Mesendoderm (in vitro differentiated cells): ENCODE measurements at regions not wholly inside any gene's neighbourhood (a gene's known extent, or its start where the extent isn't known, plus 50 kb on each side); places are given as distances from the start of the nearest gene placed in this dataset.
A peak's percentile ranks its signal among the peaks of the same experiment; 100 is the strongest.

ENCODE experiments used
- DNase-seq: peaks from one replicate; pipeline ENCODE4 v3.0.0; 2013
- H2AK5ac ChIP-seq: 2 replicates; pipeline ENCODE4 v1.6.1; 2013; ENCODE audit warnings: low read length, inconsistent platforms
- H2BK120ac ChIP-seq: 2 replicates; pipeline ENCODE4 v1.6.1; 2013; ENCODE audit warnings: low read depth, mild to moderate bottlenecking, low read length, moderate library complexity, mixed read lengths
- H2BK15ac ChIP-seq: replicated peaks from 2 replicates; pipeline ENCODE4 v1.6.1; 2013; ENCODE audit warnings: low read depth, mild to moderate bottlenecking, moderate library complexity
- H2BK5ac ChIP-seq: 2 replicates; pipeline ENCODE4 v1.6.1; 2013; ENCODE audit warnings: low read length, inconsistent platforms
- H3K18ac ChIP-seq: 2 replicates; pipeline ENCODE4 v1.6.1; 2013; ENCODE audit warnings: mild to moderate bottlenecking, low read length, mixed read lengths
- H3K23ac ChIP-seq: one replicate; pipeline ENCODE4 v1.6.1; 2013; ENCODE audit warnings: low read length
- H3K27ac ChIP-seq: 2 replicates; pipeline ENCODE4 v1.5.1; 2013; ENCODE audit warnings: low read depth, mild to moderate bottlenecking, inconsistent platforms, low read length, moderate library complexity
- H3K27me3 ChIP-seq: 2 replicates; pipeline ENCODE4 v1.6.1; 2013; ENCODE audit warnings: low read length, control low read depth, mild to moderate bottlenecking, inconsistent platforms; ENCODE audit not compliant: insufficient read depth, poor library complexity
- H3K36me3 ChIP-seq: 2 replicates; pipeline ENCODE4 v1.6.1; 2013; ENCODE audit warnings: low read length, inconsistent platforms; ENCODE audit not compliant: control insufficient read depth, insufficient read depth
- H3K4ac ChIP-seq: one replicate; pipeline ENCODE4 v1.6.1; 2013; ENCODE audit warnings: low read depth, mild to moderate bottlenecking, low read length, moderate library complexity
- H3K4me1 ChIP-seq: 2 replicates; pipeline ENCODE4 v1.6.1; 2013; ENCODE audit warnings: low read depth, low read length, inconsistent platforms; ENCODE audit not compliant: control insufficient read depth
- H3K4me2 ChIP-seq: 2 replicates; pipeline ENCODE4 v1.6.1; 2013; ENCODE audit warnings: low read length
- H3K4me3 ChIP-seq: 2 replicates; pipeline ENCODE4 v1.5.1; 2013; ENCODE audit warnings: mild to moderate bottlenecking, low read length
- H3K56ac ChIP-seq: one replicate; pipeline ENCODE4 v1.6.1; 2013; ENCODE audit warnings: low read length
- H3K79me1 ChIP-seq: 2 replicates; pipeline ENCODE4 v1.6.1; 2013; ENCODE audit warnings: low read length, inconsistent platforms
- H3K79me2 ChIP-seq: 2 replicates; pipeline ENCODE4 v1.6.1; 2013; ENCODE audit warnings: mild to moderate bottlenecking, low read length; ENCODE audit not compliant: control insufficient read depth, insufficient read depth
- H3K9ac ChIP-seq: 2 replicates; pipeline ENCODE4 v1.6.1; 2013; ENCODE audit warnings: low read length, inconsistent platforms
- H4K5ac ChIP-seq: one replicate; pipeline ENCODE4 v1.6.1; 2013; ENCODE audit warnings: low read length
- H4K8ac ChIP-seq: one replicate; pipeline ENCODE4 v1.6.1; 2013; ENCODE audit warnings: low read depth, mild to moderate bottlenecking, control low read depth, low read length, moderate library complexity
- WGBS: extraction: QIAGEN DNeasy Blood & Tissue Kit; methylation state at CpG from one replicate; pipeline ENCODE4 v1.1.7; 2013; ENCODE audit warnings: low lambda C conversion rate, missing lambda C conversion rate; ENCODE audit not compliant: insufficient coverage; ENCODE audit errors: extremely low coverage; 5-methylcytosine and 5-hydroxymethylcytosine counted together

DNA sequence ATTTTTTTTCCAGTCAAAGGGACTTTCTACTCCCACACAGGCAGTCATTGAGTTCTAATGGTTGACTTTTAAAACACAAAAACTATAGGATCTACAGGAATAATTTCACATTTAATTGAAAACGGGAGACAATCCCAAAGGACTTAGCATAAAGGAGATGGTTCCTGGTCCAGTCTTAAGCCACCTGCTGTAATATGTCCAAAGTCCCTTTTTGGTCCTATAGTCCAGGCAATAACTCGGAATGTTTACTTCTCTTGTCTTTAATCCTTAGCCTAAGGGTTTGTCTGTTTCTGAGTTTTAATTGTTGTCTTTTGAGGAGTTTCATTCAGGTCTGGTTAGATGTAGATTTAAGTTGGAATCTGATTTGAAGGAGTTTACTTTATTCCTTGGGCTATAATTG is 184.9 kb downstream of the BAMBI start:
- Histone ChIP-seq H3K4me2 (no peak overlapping the region), H3K23ac (no peak overlapping the region), H4K8ac (no peak overlapping the region), H3K4me3 (no peak overlapping the region), H3K79me2 (no peaks in the 10 kb centered on the region), H2BK5ac (no peak overlapping the region), H4K5ac (no peak overlapping the region), H2AK5ac (no peak overlapping the region), H3K27ac (no peak overlapping the region), H2BK120ac (no peak overlapping the region), H3K79me1 (no peaks in the 10 kb centered on the region), H3K36me3 (no peaks in the 10 kb centered on the region), H3K4ac (no peak overlapping the region), H3K18ac (no peak overlapping the region), H2BK15ac (no peak overlapping the region), H3K27me3 (no peaks in the 10 kb centered on the region), H3K9ac (no peak overlapping the region), H3K56ac (no peak overlapping the region), H3K4me1 (no peaks in the 10 kb centered on the region)
- DNase-seq: no peak
- no CpG with 5 or more reads among the region's 2 CpGs for WGBS

- Histone ChIP-seq H3K9ac (no peak overlapping the region), H3K36me3 (no peaks in the 10 kb centered on the region), H2AK5ac (no peak overlapping the region), H3K4me2 (no peak overlapping the region), H3K4me1 (no peaks in the 10 kb centered on the region), H3K4ac (no peak overlapping the region), H3K18ac (no peak overlapping the region), H2BK15ac (no peak overlapping the region), H3K23ac (no peak overlapping the region), H2BK5ac (no peak overlapping the region), H3K27me3 (no peaks in the 10 kb centered on the region), H4K8ac (no peak overlapping the region), H3K4me3 (no peak overlapping the region), H3K79me1 (no peaks in the 10 kb centered on the region), H3K27ac (no peak overlapping the region), H3K79me2 (no peaks in the 10 kb centered on the region), H2BK120ac (no peak overlapping the region), H4K5ac (no peak overlapping the region), H3K56ac (no peak overlapping the region)
- WGBS: no CpG with 5 or more reads among the region's 5 CpGs
- peak; percentile 79 for DNase-seq
These were observed 192.4 kb downstream of the BAMBI start for GRCh38 chr10:28869606-28870201.

DNA sequence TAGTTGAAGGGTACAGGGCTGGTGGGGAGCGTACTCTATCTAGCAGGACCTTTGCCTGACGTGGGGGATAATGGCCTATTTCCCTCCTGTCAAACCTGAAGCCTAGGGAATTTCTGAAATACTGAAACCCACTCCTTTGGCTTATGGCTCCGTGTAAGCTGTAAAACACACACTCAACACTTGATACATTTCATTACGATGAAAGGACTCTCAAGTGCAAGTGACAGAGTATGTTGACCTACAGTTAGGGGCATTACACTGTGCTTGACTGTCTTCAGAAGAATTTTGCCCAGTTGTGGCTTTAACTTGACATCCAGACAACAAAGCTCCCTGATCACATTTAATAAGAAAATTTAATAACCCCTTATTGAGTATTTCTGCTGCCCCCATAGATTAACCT is 194.3 kb downstream of the BAMBI start:
- Histone ChIP-seq H3K56ac (no peak overlapping the region), H3K4ac (no peak overlapping the region), H3K4me2 (no peak overlapping the region), H2AK5ac (no peak overlapping the region), H3K27ac (no peak overlapping the region), H4K5ac (no peak overlapping the region), H3K4me3 (no peak overlapping the region), H3K79me2 (no peaks in the 10 kb centered on the region), H2BK120ac (no peak overlapping the region), H3K27me3 (no peaks in the 10 kb centered on the region), H2BK5ac (no peak overlapping the region), H3K4me1 (no peaks in the 10 kb centered on the region), H3K18ac (no peak overlapping the region), H3K9ac (no peak overlapping the region), H3K23ac (no peak overlapping the region), H2BK15ac (no peak overlapping the region), H3K36me3 (no peaks in the 10 kb centered on the region), H4K8ac (no peak overlapping the region), H3K79me1 (no peaks in the 10 kb centered on the region)
- DNase-seq: no peak
- WGBS: no CpG with 5 or more reads among the region's 4 CpGs

GRCh38 chr10:28872587-28873165 is 195.4 kb downstream of the BAMBI start:
- WGBS: no CpG with 5 or more reads among the region's 5 CpGs
- DNase-seq: peak; percentile 61

DNA sequence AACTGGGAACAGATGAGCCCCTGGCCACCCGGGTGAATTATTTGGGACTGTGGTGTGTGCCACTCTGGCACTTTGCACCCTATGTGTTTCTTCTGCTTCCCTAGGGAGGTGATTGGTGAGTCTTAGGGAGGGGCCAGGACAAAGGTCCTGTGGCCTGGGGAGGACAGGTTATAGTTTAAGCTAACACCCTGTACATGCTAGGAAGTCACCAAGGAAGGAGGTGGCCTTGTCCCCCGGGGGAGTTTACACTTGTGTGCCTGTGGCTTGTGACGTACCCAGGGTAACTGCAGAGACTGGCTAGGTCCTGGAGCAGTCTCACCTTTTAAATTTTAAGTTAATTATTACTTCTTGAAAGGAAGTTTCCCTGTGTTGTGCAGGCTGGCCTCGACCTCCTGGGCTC is 196.2 kb downstream of the BAMBI start:
- Histone ChIP-seq H3K4me1 (peaks cover 6% of the 10 kb centered on the region), H3K36me3 (no peaks in the 10 kb centered on the region), H4K8ac (no peak overlapping the region), H4K5ac (no peak overlapping the region), H2BK15ac (peak overlapping the region; percentile 76), H3K18ac (no peak overlapping the region), H2BK120ac (peak overlapping the region; percentile 4), H2AK5ac (no peak overlapping the region), H3K79me2 (no peaks in the 10 kb centered on the region), H3K79me1 (no peaks in the 10 kb centered on the region), H3K4me3 (no peak overlapping the region), H3K9ac (no peak overlapping the region), H3K4ac (no peak overlapping the region), H3K4me2 (no peak overlapping the region), H3K56ac (no peak overlapping the region), H3K27ac (no peak overlapping the region), H2BK5ac (no peak overlapping the region), H3K23ac (no peak overlapping the region), H3K27me3 (no peaks in the 10 kb centered on the region)
- no peak for DNase-seq
- WGBS: no CpG with 5 or more reads among the region's 4 CpGs

More at GRCh38 chr10:28872587-28873165, 195.4 kb downstream of the BAMBI start:
- Histone ChIP-seq H3K23ac (no peak overlapping the region), H3K9ac (no peak overlapping the region), H3K4ac (no peak overlapping the region), H4K5ac (no peak overlapping the region), H3K4me2 (no peak overlapping the region), H3K56ac (no peak overlapping the region), H2BK120ac (no peak overlapping the region), H4K8ac (no peak overlapping the region), H3K27ac (no peak overlapping the region), H2AK5ac (no peak overlapping the region), H3K18ac (no peak overlapping the region), H2BK15ac (no peak overlapping the region), H3K79me2 (no peaks in the 10 kb centered on the region), H3K79me1 (no peaks in the 10 kb centered on the region), H2BK5ac (no peak overlapping the region), H3K27me3 (no peaks in the 10 kb centered on the region), H3K36me3 (no peaks in the 10 kb centered on the region), H3K4me1 (no peaks in the 10 kb centered on the region), H3K4me3 (no peak overlapping the region)

DNA sequence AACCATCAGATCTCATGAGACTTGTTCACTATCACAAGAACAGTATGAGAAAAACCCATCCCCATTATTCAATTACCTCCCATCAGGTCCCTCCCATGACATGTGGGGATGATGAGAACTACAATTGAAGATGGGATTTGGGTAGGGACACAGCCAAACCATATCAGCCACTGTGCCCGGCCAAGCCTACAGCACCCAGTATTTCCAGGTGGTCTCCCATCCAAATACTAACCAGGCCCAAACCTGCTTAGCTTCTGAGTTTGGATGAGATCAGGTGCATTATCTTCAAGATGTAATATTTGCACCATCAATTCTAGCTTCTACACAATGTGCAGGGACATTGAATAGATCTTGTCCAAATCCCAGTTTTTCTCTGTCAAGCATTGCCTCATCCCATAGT is 196.9 kb downstream of the BAMBI start:
- WGBS: no CpG with 5 or more reads among the region's 1 CpG
- Histone ChIP-seq H3K9ac (no peak overlapping the region), H3K27ac (no peak overlapping the region)

More for the DNA sequence above, 196.9 kb downstream of the BAMBI start:
- Histone ChIP-seq H3K27me3 (no peaks in the 10 kb centered on the region), H2BK120ac (no peak overlapping the region), H4K8ac (no peak overlapping the region), H3K4me1 (peaks cover 6% of the 10 kb centered on the region), H3K79me1 (no peaks in the 10 kb centered on the region), H3K4me2 (no peak overlapping the region), H3K36me3 (no peaks in the 10 kb centered on the region), H3K4ac (no peak overlapping the region), H3K79me2 (no peaks in the 10 kb centered on the region), H3K23ac (no peak overlapping the region), H3K18ac (no peak overlapping the region), H2AK5ac (no peak overlapping the region), H2BK5ac (no peak overlapping the region), H2BK15ac (no peak overlapping the region), H3K56ac (no peak overlapping the region), H3K4me3 (no peak overlapping the region), H4K5ac (no peak overlapping the region)
- no peak for DNase-seq
